Neural progenitor cell (in vitro differentiated cells): ENCODE measurements at regions not wholly inside any gene's neighbourhood (a gene's known extent, or its start where the extent isn't known, plus 50 kb on each side); places are given as distances from the start of the nearest gene placed in this dataset.

ENCODE experiments used
- DNase-seq: peaks from one replicate; pipeline ENCODE4 v3.0.0-alpha.2; 2016; ENCODE audit warnings: low spot score
- H2AFZ ChIP-seq: fragments of 200-600 bp; sonication (generic); replicated peaks from 2 replicates; pipeline ENCODE4 v1.6.1; 2016; ENCODE audit warnings: antibody characterized with exemption
- H3F3A ChIP-seq: fragments of 200-600 bp; sonication (generic); 2 replicates; pipeline ENCODE4 v1.6.1; 2016; ENCODE audit warnings: antibody characterized with exemption, low read depth
- H3K27ac ChIP-seq: fragments of 200-600 bp; sonication (generic); 2 replicates; pipeline ENCODE4 v1.5.1; 2016; ENCODE audit warnings: mild to moderate bottlenecking
- H3K27me3 ChIP-seq: fragments of 200-600 bp; sonication (generic); 2 replicates; pipeline ENCODE4 v1.6.1; 2016; ENCODE audit warnings: mild to moderate bottlenecking, moderate library complexity
- H3K36me3 ChIP-seq: fragments of 200-600 bp; sonication (generic); 2 replicates; pipeline ENCODE4 v1.5.1; 2016
- H3K4me1 ChIP-seq: fragments of 200-600 bp; sonication (generic); 2 replicates; pipeline ENCODE4 v1.6.1; 2016; ENCODE audit warnings: mixed run types
- H3K4me2 ChIP-seq: fragments of 200-600 bp; sonication (generic); 2 replicates; pipeline ENCODE4 v1.6.1; 2016
- H3K4me3 ChIP-seq: fragments of 200-600 bp; sonication (generic); 2 replicates; pipeline ENCODE4 v1.5.1; 2016
- H3K79me2 ChIP-seq: fragments of 200-600 bp; sonication (generic); 2 replicates; pipeline ENCODE4 v1.6.1; 2016; ENCODE audit warnings: low read depth
- H3K9ac ChIP-seq: fragments of 200-600 bp; sonication (generic); 2 replicates; pipeline ENCODE4 v1.6.1; 2016
- H3K9me3 ChIP-seq: fragments of 200-600 bp; sonication (generic); 2 replicates; pipeline ENCODE4 v1.5.1; 2016; ENCODE audit warnings: low read depth
- H4K20me1 ChIP-seq: fragments of 200-600 bp; sonication (generic); 2 replicates; pipeline ENCODE4 v1.6.1; 2016; ENCODE audit warnings: low read depth
- H3K27ac Mint-ChIP-seq: 3 replicates; pipeline ENCODE4 v1.8.0; 2021; ENCODE audit warnings: mixed read lengths
- H3K27me3 Mint-ChIP-seq: 2 replicates; pipeline ENCODE4 v1.8.0; 2022; ENCODE audit warnings: low read depth, mild to moderate bottlenecking, inconsistent platforms, moderate library complexity, mixed read lengths; ENCODE audit not compliant: insufficient read depth
- H3K36me3 Mint-ChIP-seq: 3 replicates; pipeline ENCODE4 v1.8.0; 2021; ENCODE audit warnings: mixed read lengths
- H3K4me1 Mint-ChIP-seq: 3 replicates; pipeline ENCODE4 v1.8.0; 2021; ENCODE audit warnings: mixed read lengths
- H3K4me3 Mint-ChIP-seq: 3 replicates; pipeline ENCODE4 v1.8.0; 2021; ENCODE audit warnings: mild to moderate bottlenecking, moderate library complexity, mixed read lengths
- H3K9me3 Mint-ChIP-seq: 3 replicates; pipeline ENCODE4 v1.8.0; 2020; ENCODE audit warnings: mixed read lengths
- EZH2 ChIP-seq: fragments of 200-600 bp; sonication (generic); IDR thresholded peaks from 2 replicates; pipeline ENCODE4 v1.6.1; 2017; ENCODE audit warnings: antibody characterized with exemption, mild to moderate bottlenecking, moderate library complexity
- EZH2phosphoT487 ChIP-seq: fragments of 200-600 bp; sonication (generic); IDR thresholded peaks from 2 replicates; pipeline ENCODE4 v1.6.1; 2017; ENCODE audit warnings: antibody characterized with exemption
- TF ChIP-seq, protein P1 (sequence below): fragments of 200-600 bp; sonication (generic); IDR thresholded peaks from 2 replicates; pipeline ENCODE4 v1.5.1; 2017; ENCODE audit warnings: antibody characterized with exemption, mild to moderate bottlenecking

DNA sequence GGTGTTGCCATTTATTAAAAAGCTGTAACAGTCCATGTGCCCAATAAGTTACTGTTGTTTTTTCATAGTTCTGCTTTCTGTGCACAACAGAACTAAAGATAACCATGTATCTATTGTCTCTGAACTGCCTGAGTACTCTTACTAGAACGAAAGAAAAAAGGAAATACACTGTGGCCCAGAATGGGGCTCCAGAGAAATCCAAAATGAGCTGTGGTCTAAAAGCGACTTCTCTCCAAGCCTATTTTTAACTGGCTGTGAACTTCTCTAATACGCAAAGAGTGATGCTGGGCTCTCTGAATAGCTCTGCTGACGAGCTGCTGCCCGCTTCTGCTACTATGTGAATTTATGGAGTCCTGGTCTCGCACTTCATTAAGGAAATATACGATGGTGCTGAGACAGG lies 56.2 kb upstream of the LPP start:
- H4K20me1 ChIP-seq: no peaks in the 10 kb centered on the region
- Mint-ChIP-seq H3K9me3 (peaks cover 17% of the 10 kb centered on the region), H3K4me1 (no peaks in the 10 kb centered on the region), H3K27ac (no peak overlapping the region), H3K4me3 (no peak overlapping the region), H3K27me3 (peaks cover 2% of the 10 kb centered on the region), H3K36me3 (no peaks in the 10 kb centered on the region)
- H3K36me3 ChIP-seq: no peaks in the 10 kb centered on the region
- DNase-seq: no peak
- no peak overlapping the region for H3K4me3 ChIP-seq
- no peak overlapping the region for H3K27ac ChIP-seq
- H3K27me3 ChIP-seq: no peaks in the 10 kb centered on the region
- H3K9ac ChIP-seq: no peak overlapping the region
- no peaks in the 10 kb centered on the region for H3F3A ChIP-seq
- no peaks in the 10 kb centered on the region for H3K9me3 ChIP-seq
- no peaks in the 10 kb centered on the region for H3K4me1 ChIP-seq
- no peak overlapping the region for H2AFZ ChIP-seq
- no peak overlapping the region for H3K4me2 ChIP-seq
- no peaks in the 10 kb centered on the region for H3K79me2 ChIP-seq
- no peak for TF ChIP-seq EZH2phosphoT487
- TF ChIP-seq EZH2: no peak
- TF ChIP-seq, protein P1, sequence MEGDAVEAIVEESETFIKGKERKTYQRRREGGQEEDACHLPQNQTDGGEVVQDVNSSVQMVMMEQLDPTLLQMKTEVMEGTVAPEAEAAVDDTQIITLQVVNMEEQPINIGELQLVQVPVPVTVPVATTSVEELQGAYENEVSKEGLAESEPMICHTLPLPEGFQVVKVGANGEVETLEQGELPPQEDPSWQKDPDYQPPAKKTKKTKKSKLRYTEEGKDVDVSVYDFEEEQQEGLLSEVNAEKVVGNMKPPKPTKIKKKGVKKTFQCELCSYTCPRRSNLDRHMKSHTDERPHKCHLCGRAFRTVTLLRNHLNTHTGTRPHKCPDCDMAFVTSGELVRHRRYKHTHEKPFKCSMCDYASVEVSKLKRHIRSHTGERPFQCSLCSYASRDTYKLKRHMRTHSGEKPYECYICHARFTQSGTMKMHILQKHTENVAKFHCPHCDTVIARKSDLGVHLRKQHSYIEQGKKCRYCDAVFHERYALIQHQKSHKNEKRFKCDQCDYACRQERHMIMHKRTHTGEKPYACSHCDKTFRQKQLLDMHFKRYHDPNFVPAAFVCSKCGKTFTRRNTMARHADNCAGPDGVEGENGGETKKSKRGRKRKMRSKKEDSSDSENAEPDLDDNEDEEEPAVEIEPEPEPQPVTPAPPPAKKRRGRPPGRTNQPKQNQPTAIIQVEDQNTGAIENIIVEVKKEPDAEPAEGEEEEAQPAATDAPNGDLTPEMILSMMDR: no peak

DNA sequence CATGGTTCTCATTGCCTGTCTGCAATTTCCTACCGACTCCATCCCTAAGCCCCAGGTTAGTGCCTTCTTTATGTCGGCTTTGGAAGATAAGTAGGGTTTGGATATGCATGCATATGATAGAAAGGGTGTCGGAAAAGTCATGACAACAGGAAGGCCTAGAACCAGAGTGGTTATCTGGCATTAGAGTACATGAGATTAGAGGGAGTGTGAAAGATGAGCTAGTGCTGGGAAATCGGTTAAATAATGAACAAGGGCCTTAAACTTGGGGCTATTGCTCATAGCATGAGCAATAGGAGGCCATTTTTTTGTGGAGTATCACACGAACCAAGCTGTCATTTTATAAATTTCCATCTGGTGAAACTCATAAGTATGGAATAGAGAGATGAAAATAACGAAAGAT lies 54.0 kb upstream of the LPP start:
- Histone ChIP-seq H3K4me3 (no peak overlapping the region), H3K4me1 (no peaks in the 10 kb centered on the region), H3K4me2 (no peak overlapping the region), H3K27me3 (no peaks in the 10 kb centered on the region), H3K79me2 (no peaks in the 10 kb centered on the region), H4K20me1 (no peaks in the 10 kb centered on the region), H3K9me3 (no peaks in the 10 kb centered on the region), H3K36me3 (no peaks in the 10 kb centered on the region), H2AFZ (no peak overlapping the region), H3F3A (no peaks in the 10 kb centered on the region), H3K27ac (no peak overlapping the region), H3K9ac (no peak overlapping the region)
- Mint-ChIP-seq H3K4me1 (no peaks in the 10 kb centered on the region), H3K4me3 (no peak overlapping the region), H3K9me3 (peaks cover 17% of the 10 kb centered on the region), H3K27me3 (peaks cover 2% of the 10 kb centered on the region), H3K36me3 (no peaks in the 10 kb centered on the region), H3K27ac (no peak overlapping the region)
- DNase-seq: no peak
- TF ChIP-seq EZH2phosphoT487 (no peak), EZH2 (no peak)
- TF ChIP-seq, protein P1: no peak

DNA sequence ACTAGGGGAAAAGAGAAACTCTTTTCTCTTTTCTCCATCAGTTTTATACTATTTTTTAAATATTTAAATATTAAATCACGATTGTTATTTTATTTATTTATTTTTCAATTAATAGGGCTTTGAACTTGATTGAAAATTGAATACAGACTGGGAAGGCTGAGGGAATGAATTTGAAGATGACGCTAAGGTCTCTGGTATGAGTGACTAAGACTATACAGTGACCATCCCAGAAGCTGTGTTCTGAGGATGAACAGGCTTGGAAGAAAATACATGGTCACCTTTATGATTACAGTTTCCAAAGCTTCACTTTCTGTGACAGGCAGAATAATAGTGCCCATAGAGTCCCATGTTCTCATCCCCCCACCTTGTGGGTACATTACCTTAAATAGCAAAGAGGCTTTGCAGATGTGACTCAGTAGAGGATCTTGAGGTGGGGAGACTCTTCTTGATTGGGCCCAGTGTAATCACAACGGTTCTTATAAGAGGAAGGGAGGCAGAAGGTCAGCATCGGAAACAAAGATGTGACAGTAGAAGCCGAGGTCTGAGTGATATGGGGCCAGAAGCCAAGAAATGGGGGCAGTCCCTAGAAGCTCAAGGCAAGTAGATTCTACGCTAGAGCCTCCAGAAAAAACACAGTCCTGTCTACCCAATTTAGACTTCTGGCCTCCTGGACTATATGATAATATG lies 51.0 kb upstream of the LPP start:
- H3K4me3 ChIP-seq: no peak overlapping the region
- no peak overlapping the region for H2AFZ ChIP-seq
- no peaks in the 10 kb centered on the region for H3K79me2 ChIP-seq
- no peak overlapping the region for H3K27ac ChIP-seq
- H3K4me1 ChIP-seq: peaks cover 15% of the 10 kb centered on the region
- no peaks in the 10 kb centered on the region for H3K9me3 ChIP-seq
- no peak overlapping the region for H3K9ac ChIP-seq
- Mint-ChIP-seq H3K4me1 (peaks cover 22% of the 10 kb centered on the region), H3K27me3 (peaks cover 5% of the 10 kb centered on the region), H3K4me3 (no peak overlapping the region), H3K36me3 (no peaks in the 10 kb centered on the region), H3K9me3 (peaks cover 18% of the 10 kb centered on the region), H3K27ac (no peak overlapping the region)
- TF ChIP-seq, protein P1: no peak
- TF ChIP-seq EZH2phosphoT487 (no peak), EZH2 (no peak)
- no peaks in the 10 kb centered on the region for H3K27me3 ChIP-seq
- no peaks in the 10 kb centered on the region for H3K36me3 ChIP-seq
- no peak for DNase-seq
- H3F3A ChIP-seq: peaks cover 10% of the 10 kb centered on the region
- H4K20me1 ChIP-seq: no peaks in the 10 kb centered on the region
- no peak overlapping the region for H3K4me2 ChIP-seq
